T-helper 17 cell (primary cell): ENCODE measurements at regions not wholly inside any gene's neighbourhood (a gene's known extent, or its start where the extent isn't known, plus 50 kb on each side); places are given as distances from the start of the nearest gene placed in this dataset.
A peak's percentile ranks its signal among the peaks of the same experiment; 100 is the strongest.

Experiments
- ATAC-seq: fragments of 150-1000 bp; cut with Tn5 transposase; 2 replicates; pipeline ENCODE4 v1.10.0; 2021; ENCODE audit warnings: mild to moderate bottlenecking, moderate library complexity
- DNase-seq, 3 donors: peaks; one replicate each; pipeline versions ENCODE4 v3.0.0 to v3.0.0-alpha.2; 2020 to 2021
- H3K9me3 ChIP-seq: one replicate; pipeline ENCODE4 v1.7.0; 2013; ENCODE audit warnings: low read length, mild to moderate bottlenecking; ENCODE audit not compliant: control insufficient read depth, poor library complexity, severe bottlenecking
- H3K27ac Mint-ChIP-seq: one replicate; pipeline ENCODE4 v1.8.0; 2022; ENCODE audit warnings: mild to moderate bottlenecking, moderate library complexity, mixed read lengths
- H3K27me3 Mint-ChIP-seq: one replicate; pipeline ENCODE4 v1.8.0; 2022; ENCODE audit warnings: mixed read lengths
- H3K36me3 Mint-ChIP-seq: one replicate; pipeline ENCODE4 v1.8.0; 2022; ENCODE audit warnings: low read depth, mixed read lengths
- H3K4me1 Mint-ChIP-seq: one replicate; pipeline ENCODE4 v1.8.0; 2022; ENCODE audit warnings: mild to moderate bottlenecking, mixed read lengths
- H3K4me3 Mint-ChIP-seq: one replicate; pipeline ENCODE4 v1.8.0; 2022; ENCODE audit warnings: mild to moderate bottlenecking, moderate library complexity, mixed read lengths

DNA sequence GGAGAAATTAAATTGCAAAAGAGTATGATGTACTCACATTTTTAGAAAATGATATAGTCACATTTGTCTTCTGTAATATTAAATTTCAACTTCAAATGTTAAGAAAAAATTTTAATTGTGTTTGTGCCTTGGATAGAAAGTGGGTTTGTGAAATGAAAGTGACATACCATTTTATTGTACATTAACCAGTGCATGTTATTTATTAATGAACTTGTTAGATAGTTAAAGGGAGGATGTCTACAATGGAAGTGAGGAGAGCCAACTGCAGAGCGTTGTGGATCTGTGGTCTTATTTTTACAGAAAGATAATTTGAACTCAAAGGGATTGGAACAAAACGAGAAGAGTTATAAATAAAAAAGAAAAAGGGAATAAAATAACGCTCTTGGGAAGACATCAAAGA lies 291.7 kb downstream of the ARL4A start:
- Mint-ChIP-seq H3K36me3 (no peaks in the 10 kb centered on the region), H3K4me3 (no peak overlapping the region), H3K27ac (peak overlapping the region; percentile 19), H3K27me3 (peaks cover 10% of the 10 kb centered on the region), H3K4me1 (no peaks in the 10 kb centered on the region)
- DNase-seq: no peak
- H3K9me3 ChIP-seq: no peaks in the 10 kb centered on the region
- ATAC-seq: no peak

DNA sequence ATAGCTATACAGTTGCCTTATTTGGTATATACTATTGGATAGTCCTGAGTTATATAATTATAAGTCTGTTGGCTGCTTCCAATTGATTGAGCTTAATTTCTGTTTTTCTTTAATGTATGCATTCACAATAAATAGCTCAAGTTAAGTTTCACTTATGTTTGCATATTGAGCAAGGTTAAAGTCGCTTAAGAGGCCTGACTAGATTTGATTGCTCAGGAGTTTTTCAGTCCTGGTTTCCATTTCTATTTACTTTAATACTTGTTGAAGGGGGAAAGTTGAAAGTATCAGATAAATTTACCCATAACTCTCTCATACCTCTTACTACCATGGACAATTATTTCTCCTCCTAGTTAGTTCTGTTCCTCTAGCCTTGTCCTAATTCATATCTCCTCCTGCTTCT lies 294.7 kb downstream of the ARL4A start:
- no peaks in the 10 kb centered on the region for H3K9me3 ChIP-seq
- no peak overlapping the region for H3K27ac Mint-ChIP-seq
- no peaks in the 10 kb centered on the region for H3K36me3 Mint-ChIP-seq
- no peak overlapping the region for H3K4me3 Mint-ChIP-seq
- H3K27me3 Mint-ChIP-seq: peaks cover 13% of the 10 kb centered on the region
- ATAC-seq (no peak), DNase-seq (no peak)
- H3K4me1 Mint-ChIP-seq: no peaks in the 10 kb centered on the region

DNA sequence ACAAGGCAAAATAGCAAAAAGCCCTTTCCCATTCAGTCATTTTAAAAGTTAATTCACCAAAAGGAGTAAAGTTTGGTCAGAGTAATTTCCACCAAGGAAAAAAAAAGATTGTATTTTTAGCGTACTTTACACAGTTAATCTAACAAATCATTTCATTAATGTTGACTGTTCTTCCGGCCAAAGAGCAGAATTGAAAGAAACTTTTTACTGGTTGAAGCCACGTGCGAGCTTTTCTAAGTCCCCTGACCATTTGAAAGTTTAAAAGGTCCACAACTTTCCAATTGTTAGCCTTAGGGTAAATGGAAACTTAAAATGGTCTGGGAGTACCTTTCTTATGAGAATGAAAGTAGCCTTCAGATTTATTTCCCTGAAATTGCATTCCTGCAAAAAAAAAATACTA lies 296.7 kb downstream of the ARL4A start:
- Mint-ChIP-seq H3K27me3 (peaks cover 25% of the 10 kb centered on the region), H3K36me3 (no peaks in the 10 kb centered on the region), H3K27ac (no peak overlapping the region), H3K4me3 (no peak overlapping the region), H3K4me1 (no peaks in the 10 kb centered on the region)
- ATAC-seq (no peak), DNase-seq (no peak)
- H3K9me3 ChIP-seq: no peaks in the 10 kb centered on the region

DNA sequence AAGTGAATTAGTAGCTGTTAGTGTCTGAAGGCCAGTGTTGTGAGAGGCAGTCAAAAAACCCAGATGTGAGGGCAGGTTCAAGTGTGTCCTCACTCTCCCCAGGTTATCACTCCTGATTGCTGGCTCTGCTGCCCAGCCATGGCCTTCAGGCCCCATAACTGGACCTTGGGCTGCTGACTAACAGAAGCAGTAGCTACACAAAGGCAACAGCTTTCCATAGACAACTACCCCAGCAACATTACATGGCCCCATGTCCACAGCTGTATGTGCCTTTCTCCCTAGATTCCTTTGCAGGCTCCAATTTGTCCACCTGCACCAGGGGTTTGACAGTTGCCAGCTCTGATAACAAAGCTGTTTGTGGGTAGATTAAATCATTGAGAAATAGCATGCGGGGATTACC lies 297.8 kb downstream of the ARL4A start:
- Mint-ChIP-seq H3K27me3 (peaks cover 31% of the 10 kb centered on the region), H3K4me1 (no peaks in the 10 kb centered on the region), H3K27ac (no peak overlapping the region), H3K4me3 (no peak overlapping the region), H3K36me3 (no peaks in the 10 kb centered on the region)
- ATAC-seq (no peak), DNase-seq (no peak)
- no peaks in the 10 kb centered on the region for H3K9me3 ChIP-seq

DNA sequence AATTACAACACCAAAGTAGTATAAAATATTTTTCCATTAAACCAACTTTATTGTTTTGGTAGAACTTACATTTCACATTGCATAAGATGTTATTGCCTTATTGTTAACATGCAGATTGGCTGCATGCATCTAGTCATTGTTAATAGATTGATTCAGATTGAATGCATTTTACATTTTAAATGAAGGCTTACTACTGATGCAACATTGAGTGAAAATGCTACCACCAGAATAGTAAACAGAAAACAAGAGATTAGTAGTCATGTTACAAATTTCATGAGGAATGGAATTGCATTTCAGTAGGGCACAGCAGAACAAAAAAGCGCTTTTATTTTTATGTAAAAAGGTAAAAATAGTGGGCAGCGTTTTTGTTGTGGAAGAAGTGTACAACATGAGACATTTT lies 298.3 kb downstream of the ARL4A start:
- Mint-ChIP-seq H3K27ac (no peak overlapping the region), H3K4me3 (no peak overlapping the region), H3K36me3 (no peaks in the 10 kb centered on the region), H3K4me1 (no peaks in the 10 kb centered on the region), H3K27me3 (peaks cover 31% of the 10 kb centered on the region)
- DNase-seq (no peak), ATAC-seq (no peak)
- H3K9me3 ChIP-seq: no peaks in the 10 kb centered on the region

DNA sequence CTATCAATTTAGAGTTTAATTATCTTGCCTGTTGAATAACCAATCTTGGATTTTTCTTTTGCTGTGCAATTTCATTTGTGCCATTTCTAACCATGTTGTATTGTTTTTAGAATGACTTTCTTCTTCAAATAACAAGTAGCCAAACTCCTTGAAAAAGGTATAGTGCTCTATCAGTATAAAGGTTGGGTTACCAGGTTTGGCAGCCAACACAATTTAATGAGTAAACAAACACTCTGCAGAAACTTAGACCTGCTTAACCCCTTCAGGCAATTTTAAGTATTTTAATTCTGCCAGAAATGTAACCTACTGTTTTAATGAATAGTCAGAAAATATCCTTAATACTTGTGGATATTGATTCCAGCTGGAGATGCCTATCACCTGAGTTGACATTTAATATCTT lies 299.8 kb downstream of the ARL4A start:
- Mint-ChIP-seq H3K27me3 (peaks cover 31% of the 10 kb centered on the region), H3K4me1 (peaks cover 2% of the 10 kb centered on the region), H3K27ac (no peak overlapping the region), H3K36me3 (no peaks in the 10 kb centered on the region), H3K4me3 (no peak overlapping the region)
- no peaks in the 10 kb centered on the region for H3K9me3 ChIP-seq
- DNase-seq (no peak), ATAC-seq (no peak)

DNA sequence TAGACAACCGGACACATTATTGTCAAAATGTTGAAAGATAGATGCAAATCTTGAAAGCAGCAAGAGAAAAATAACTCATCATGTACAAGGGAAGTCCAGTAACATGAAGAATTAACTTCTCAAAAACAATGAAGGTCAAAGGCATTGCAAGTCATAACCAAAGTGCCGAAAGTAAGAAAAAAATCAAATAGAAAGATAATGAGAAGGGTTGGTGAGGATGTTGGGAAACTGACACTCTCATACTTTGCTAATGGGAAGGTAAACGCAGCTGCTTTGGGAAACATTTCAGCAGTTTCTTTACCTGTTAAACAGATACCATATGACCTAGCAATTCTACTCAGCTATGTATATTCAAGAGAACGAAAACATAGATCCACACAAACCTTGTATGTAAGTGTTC lies 303.0 kb downstream of the ARL4A start:
- DNase-seq (no peak), ATAC-seq (no peak)
- Mint-ChIP-seq H3K4me3 (no peak overlapping the region), H3K27ac (no peak overlapping the region), H3K36me3 (no peaks in the 10 kb centered on the region), H3K27me3 (peaks cover 17% of the 10 kb centered on the region), H3K4me1 (peaks cover 4% of the 10 kb centered on the region)
- no peaks in the 10 kb centered on the region for H3K9me3 ChIP-seq

DNA sequence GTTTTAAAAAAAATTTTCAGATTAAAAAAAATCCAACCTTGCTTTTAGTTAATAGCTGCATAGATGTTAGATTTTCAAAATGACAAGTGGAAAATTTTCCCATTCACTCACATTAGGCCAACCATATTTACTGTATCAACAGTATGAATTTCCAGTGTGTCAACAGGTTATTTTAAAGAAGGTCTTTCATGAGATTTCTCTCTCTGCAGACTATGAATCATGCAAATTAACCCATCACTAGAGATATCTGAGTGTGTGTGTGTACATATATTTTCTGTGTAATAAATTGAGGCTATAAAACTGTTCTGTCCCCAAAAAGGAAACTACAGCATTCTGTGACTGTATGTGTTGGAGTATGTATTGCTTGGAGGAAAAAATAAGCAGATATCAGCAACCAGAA lies 305.6 kb downstream of the ARL4A start:
- Mint-ChIP-seq H3K27me3 (peaks cover 16% of the 10 kb centered on the region), H3K27ac (no peak overlapping the region), H3K4me3 (no peak overlapping the region), H3K4me1 (peaks cover 7% of the 10 kb centered on the region), H3K36me3 (no peaks in the 10 kb centered on the region)
- H3K9me3 ChIP-seq: no peaks in the 10 kb centered on the region
- ATAC-seq (no peak), DNase-seq (no peak)

DNA sequence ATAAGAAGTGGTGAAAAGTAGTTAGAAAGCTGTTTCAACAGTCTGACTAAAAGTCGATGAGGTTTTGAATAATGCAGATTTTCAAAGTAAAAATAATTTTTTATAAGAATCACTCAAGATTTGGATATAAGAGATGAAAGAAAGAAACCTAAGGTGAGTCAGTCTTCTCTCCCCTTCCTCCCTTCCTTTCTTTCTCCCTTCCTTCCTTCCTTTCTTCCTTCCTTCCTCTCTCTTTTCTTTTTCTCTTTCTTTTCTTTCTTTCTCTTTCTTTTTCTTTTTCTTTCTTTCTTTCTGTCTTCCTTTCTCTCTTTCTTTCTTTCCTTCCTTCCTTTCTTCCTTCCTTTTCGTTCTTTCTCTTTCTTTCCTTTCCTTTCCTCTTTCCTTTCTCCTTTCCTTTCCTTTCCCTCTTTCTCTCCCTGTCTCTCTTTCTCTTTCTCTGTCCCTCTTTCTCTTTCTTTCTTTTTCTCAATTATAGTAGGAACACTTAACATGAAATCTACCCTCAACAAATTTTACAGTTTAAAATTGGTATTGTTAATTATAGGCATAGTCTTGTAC lies 308.6 kb downstream of the ARL4A start:
- Mint-ChIP-seq H3K27ac (no peak overlapping the region), H3K36me3 (no peaks in the 10 kb centered on the region), H3K4me1 (peaks cover 7% of the 10 kb centered on the region), H3K27me3 (no peaks in the 10 kb centered on the region), H3K4me3 (no peak overlapping the region)
- ATAC-seq (no peak), DNase-seq (no peak)
- H3K9me3 ChIP-seq: no peaks in the 10 kb centered on the region

DNA sequence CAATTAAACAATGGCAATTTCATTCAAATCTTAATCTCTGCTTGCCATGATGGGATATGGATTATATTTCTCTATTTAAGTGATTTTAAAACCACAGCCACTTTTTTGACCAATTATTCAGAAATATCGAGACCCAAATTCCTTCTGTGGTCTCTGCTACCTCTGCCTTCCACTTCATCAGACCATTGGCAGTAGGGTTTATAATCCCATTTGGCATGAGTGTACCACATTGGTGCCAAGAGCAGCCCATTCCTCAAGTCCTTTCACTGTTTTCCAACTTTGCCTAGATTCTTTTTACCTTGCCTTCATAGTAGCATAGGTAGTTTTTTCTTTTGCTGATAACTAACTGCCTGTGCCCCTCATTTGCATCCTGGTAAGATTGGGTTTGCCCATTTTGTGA lies 319.9 kb downstream of the ARL4A start:
- H3K4me1 Mint-ChIP-seq: no peaks in the 10 kb centered on the region
- ATAC-seq: no peak
- H3K4me3 Mint-ChIP-seq: no peak overlapping the region
- H3K27ac Mint-ChIP-seq: no peak overlapping the region
- H3K36me3 Mint-ChIP-seq: no peaks in the 10 kb centered on the region
- H3K9me3 ChIP-seq: no peaks in the 10 kb centered on the region
- peaks cover 16% of the 10 kb centered on the region for H3K27me3 Mint-ChIP-seq
- no peak for DNase-seq

DNA sequence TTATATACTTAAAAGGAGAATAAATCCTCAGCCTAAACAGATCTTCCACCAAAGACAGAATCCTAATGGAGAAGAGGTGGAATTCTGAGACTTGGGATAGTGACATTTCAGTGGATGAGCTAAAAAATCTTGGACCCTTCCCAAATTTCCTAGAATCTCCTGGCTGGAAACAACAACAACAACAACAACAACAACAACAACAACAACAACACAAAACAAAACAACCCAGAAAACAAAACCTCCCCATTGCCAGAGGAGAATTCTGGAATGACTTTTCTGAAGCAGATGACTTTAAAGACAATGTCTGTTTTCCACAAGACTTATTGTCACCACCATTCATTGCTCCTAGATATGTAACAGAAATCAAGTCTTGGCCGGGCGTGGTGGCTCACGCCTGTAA lies 322.1 kb downstream of the ARL4A start:
- no peak for DNase-seq
- H3K36me3 Mint-ChIP-seq: no peaks in the 10 kb centered on the region
- no peak overlapping the region for H3K27ac Mint-ChIP-seq
- H3K9me3 ChIP-seq: no peaks in the 10 kb centered on the region
- H3K4me1 Mint-ChIP-seq: no peaks in the 10 kb centered on the region
- H3K27me3 Mint-ChIP-seq: peaks cover 16% of the 10 kb centered on the region
- H3K4me3 Mint-ChIP-seq: no peak overlapping the region
- ATAC-seq: no peak

DNA sequence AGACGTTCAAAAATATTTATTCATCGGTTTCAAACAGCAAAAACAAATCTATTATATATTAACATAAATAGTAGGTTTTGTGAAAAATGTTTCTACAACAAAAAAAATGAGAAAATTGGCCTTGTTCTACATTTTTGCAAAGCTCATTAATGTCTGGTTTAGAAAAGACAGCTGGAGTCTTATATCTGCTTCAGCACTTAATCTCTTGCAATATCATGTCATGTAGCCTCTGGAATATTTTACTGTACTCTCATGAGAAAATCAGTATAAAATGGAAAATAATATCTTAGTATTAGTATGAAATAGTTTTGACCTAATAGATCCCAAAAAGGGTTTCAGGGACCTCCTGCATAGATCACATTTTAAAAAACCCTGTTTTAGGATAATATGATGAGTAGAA lies 326.6 kb downstream of the ARL4A start:
- no peaks in the 10 kb centered on the region for H3K9me3 ChIP-seq
- ATAC-seq (no peak), DNase-seq (no peak)
- no peak overlapping the region for H3K27ac Mint-ChIP-seq
- no peaks in the 10 kb centered on the region for H3K36me3 Mint-ChIP-seq
- no peaks in the 10 kb centered on the region for H3K4me1 Mint-ChIP-seq
- H3K4me3 Mint-ChIP-seq: no peak overlapping the region
- peaks cover 14% of the 10 kb centered on the region for H3K27me3 Mint-ChIP-seq

DNA sequence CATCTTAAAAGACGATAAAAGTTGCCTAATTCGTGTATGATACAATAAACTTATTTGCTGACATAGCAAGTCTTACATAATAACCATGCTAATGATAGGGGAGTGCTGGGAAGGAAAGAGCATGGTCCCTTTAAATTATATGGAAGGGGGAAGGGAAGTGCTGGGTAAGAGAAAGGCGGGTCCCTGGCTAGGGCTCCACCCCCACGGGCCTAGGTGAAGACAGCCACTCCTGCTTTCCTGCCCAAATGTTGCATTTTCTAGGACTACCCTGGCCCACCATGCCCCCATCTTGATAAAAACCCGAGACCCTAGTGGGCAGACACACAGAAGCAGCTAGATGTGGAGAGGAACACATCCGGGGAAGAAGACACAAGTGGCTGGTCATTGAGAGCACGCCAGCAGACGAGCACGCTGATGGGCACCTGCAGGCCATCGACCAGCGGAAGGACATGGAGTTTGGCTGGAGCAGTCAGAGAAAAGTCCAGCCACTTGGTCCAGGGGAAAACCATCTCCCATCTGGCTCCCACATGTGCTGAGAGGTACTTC lies 328.7 kb downstream of the ARL4A start:
- Mint-ChIP-seq H3K4me1 (no peaks in the 10 kb centered on the region), H3K27ac (no peak overlapping the region), H3K36me3 (no peaks in the 10 kb centered on the region), H3K4me3 (no peak overlapping the region), H3K27me3 (peaks cover 7% of the 10 kb centered on the region)
- ATAC-seq: no peak
- DNase-seq: no peak
- no peaks in the 10 kb centered on the region for H3K9me3 ChIP-seq

DNA sequence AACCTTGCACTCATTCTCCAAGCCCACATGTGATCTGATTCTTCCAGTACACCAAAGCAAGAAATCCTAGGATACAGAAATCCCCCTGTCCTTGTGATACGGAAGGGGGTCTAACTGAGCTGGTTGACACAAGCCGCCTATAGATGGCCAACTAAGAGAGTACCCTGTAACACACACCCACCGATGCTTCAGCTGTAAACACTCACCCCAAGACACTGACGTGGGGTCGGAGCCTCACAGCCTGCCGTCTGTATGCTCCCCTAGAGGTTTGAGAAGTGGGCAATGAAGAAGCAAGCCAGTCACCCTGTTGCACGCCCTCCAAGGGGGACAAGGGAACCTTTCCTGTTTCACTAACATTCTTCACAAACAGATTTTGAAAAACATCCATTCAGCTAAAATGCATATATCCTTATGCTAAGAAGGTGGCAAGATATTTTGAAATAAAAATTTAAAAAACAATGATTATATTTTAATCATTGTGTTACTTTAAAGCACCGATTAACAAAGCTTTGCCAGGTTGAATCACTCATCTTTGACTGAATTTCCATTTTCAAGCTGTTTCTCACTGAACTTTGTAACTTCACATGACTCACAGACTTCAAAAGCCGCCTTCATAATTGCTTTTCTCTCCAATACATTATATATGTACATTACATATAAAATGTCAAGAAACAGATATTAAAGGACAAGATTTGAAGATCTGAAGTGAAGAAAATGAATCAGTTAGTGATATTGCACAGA lies 329.3 kb downstream of the ARL4A start:
- H3K9me3 ChIP-seq: no peaks in the 10 kb centered on the region
- DNase-seq: no peak
- Mint-ChIP-seq H3K27ac (no peak overlapping the region), H3K4me3 (no peak overlapping the region), H3K4me1 (no peaks in the 10 kb centered on the region), H3K27me3 (peaks cover 7% of the 10 kb centered on the region), H3K36me3 (no peaks in the 10 kb centered on the region)
- ATAC-seq: no peak
